Lower leg skin (tissue), 4 donors: ENCODE measurements at regions not wholly inside any gene's neighbourhood (a gene's known extent, or its start where the extent isn't known, plus 50 kb on each side); places are given as distances from the start of the nearest gene placed in this dataset.

Source experiments
- DNase-seq, 2 donors: peaks; one replicate each; pipeline ENCODE4 v3.0.0-alpha.2; 2019; ENCODE audit warnings: low spot score in 2 of 2
- H3K4me3 ChIP-seq: fragments of 200-600 bp; sonication (generic); 2 replicates; pipeline ENCODE4 v1.5.1; 2017; ENCODE audit warnings: mild to moderate bottlenecking, low read depth; ENCODE audit not compliant: poor library complexity, severe bottlenecking
- CTCF ChIP-seq, 3 donors: fragments of 450-650 bp; IDR thresholded peaks; one replicate each; pipeline ENCODE4 v1.5.1; 2016; ENCODE audit warnings: antibody characterized with exemption in 3 of 3, mild to moderate bottlenecking in 3 of 3, moderate library complexity in 2 of 3
- POLR2A ChIP-seq, 2 donors: fragments of 450-650 bp; IDR thresholded peaks; one replicate each; pipeline ENCODE4 v1.6.1; 2016 to 2017; ENCODE audit warnings: antibody characterized with exemption in 2 of 2, mild to moderate bottlenecking in 1 of 2, moderate library complexity in 1 of 2
- WGBS, 2 donors: methylation state at CpG; one replicate each; pipeline ENCODE4 v1.1.5; 2018; 5-methylcytosine and 5-hydroxymethylcytosine counted together
- intact Hi-C: fragments of 100-400 bp; cut with DNase I; formaldehyde crosslinking; loops from one replicate; pipeline ENCODE4 v1.15.0; 2023; ENCODE audit warnings: low total_unique reads

GRCh38 chr4:82192017-82192673 is 181.6 kb downstream of the HNRNPD start:
- intact Hi-C loops = no loop called here
- no peak overlapping the region for H3K4me3 ChIP-seq
- DNase-seq = no peak
- 60 to 72% methylated on average over 8 of the region's 8 CpGs for WGBS, 2 donors
- TF ChIP-seq CTCF (IDR thresholded peaks at IDR 0.05) (no peak), POLR2A (IDR thresholded peaks at IDR 0.05) (no peak)

GRCh38 chr4:82181789-82182188 is 192.0 kb downstream of the HNRNPD start:
- TF ChIP-seq CTCF (IDR thresholded peaks at IDR 0.05) (no peak), POLR2A (IDR thresholded peaks at IDR 0.05) (no peak)
- intact Hi-C loops = no loop called here
- 68 to 75% methylated on average over 3 of the region's 3 CpGs for WGBS, 2 donors
- DNase-seq = no peak
- no peak overlapping the region for H3K4me3 ChIP-seq

GRCh38 chr4:82172186-82172585 is 201.6 kb downstream of the HNRNPD start:
- no peak for TF ChIP-seq CTCF (IDR thresholded peaks at IDR 0.05)
- no peak for TF ChIP-seq POLR2A (IDR thresholded peaks at IDR 0.05)
- DNase-seq = no peak
- WGBS, 2 donors = 89 to 98% methylated on average over 1 of the region's 1 CpG
- H3K4me3 ChIP-seq = no peak overlapping the region
- intact Hi-C loops = no loop called here

GRCh38 chr4:82171531-82172155 is 202.1 kb downstream of the HNRNPD start:
- no peak for DNase-seq
- WGBS, 2 donors = 53 to 66% methylated on average over 1 of the region's 1 CpG
- H3K4me3 ChIP-seq = no peak overlapping the region
- no peak for TF ChIP-seq POLR2A (IDR thresholded peaks at IDR 0.05)
- TF ChIP-seq CTCF (IDR thresholded peaks at IDR 0.05) = no peak
- intact Hi-C loops = no loop called here

GRCh38 chr4:82149750-82150149 is 224.0 kb downstream of the HNRNPD start:
- no peak for TF ChIP-seq CTCF (IDR thresholded peaks at IDR 0.05)
- TF ChIP-seq POLR2A (IDR thresholded peaks at IDR 0.05) = no peak
- H3K4me3 ChIP-seq = no peak overlapping the region
- intact Hi-C loops = no loop called here
- DNase-seq = no peak

- intact Hi-C loops = no loop called here
- 59 to 66% methylated on average over 3 of the region's 3 CpGs for WGBS, 2 donors
- TF ChIP-seq POLR2A (IDR thresholded peaks at IDR 0.05) (no peak), CTCF (IDR thresholded peaks at IDR 0.05) (no peak)
- no peak for DNase-seq
- no peak overlapping the region for H3K4me3 ChIP-seq
Measured at GRCh38 chr4:82145850-82146249, 227.9 kb downstream of the HNRNPD start.
